Body of pancreas (tissue), 4 donors: ENCODE measurements at regions not wholly inside any gene's neighbourhood (a gene's known extent, or its start where the extent isn't known, plus 50 kb on each side); places are given as distances from the start of the nearest gene placed in this dataset.
"Not testable (repeated sequence)": the region's sequence is repeated elsewhere in the genome, so short reads cannot be mapped to it uniquely, and the experiment has no call there.

Source experiments
- POLR2A ChIP-seq, 3 donors: fragments of 450-650 bp; IDR thresholded peaks; one replicate each; pipeline ENCODE4 v1.6.1; 2016; ENCODE audit warnings: antibody characterized with exemption in 3 of 3, mild to moderate bottlenecking in 2 of 3
- TF ChIP-seq, protein P1 (sequence below), 7 experiments: fragments of 450-650 bp in 4 of 7; fragments of 200-600 bp in 3 of 7; sonication (generic) in 3 of 7; IDR thresholded peaks; one replicate each; pipeline ENCODE4 v1.5.1; 2016 to 2019; ENCODE audit warnings: antibody characterized with exemption in 7 of 7

GRCh38 chr6:28687309-28687981, 161.8 kb downstream of the GPX5 start:
- TF ChIP-seq POLR2A (IDR thresholded peaks at IDR 0.05), result not testable (repeated sequence)
- TF ChIP-seq, protein P1, sequence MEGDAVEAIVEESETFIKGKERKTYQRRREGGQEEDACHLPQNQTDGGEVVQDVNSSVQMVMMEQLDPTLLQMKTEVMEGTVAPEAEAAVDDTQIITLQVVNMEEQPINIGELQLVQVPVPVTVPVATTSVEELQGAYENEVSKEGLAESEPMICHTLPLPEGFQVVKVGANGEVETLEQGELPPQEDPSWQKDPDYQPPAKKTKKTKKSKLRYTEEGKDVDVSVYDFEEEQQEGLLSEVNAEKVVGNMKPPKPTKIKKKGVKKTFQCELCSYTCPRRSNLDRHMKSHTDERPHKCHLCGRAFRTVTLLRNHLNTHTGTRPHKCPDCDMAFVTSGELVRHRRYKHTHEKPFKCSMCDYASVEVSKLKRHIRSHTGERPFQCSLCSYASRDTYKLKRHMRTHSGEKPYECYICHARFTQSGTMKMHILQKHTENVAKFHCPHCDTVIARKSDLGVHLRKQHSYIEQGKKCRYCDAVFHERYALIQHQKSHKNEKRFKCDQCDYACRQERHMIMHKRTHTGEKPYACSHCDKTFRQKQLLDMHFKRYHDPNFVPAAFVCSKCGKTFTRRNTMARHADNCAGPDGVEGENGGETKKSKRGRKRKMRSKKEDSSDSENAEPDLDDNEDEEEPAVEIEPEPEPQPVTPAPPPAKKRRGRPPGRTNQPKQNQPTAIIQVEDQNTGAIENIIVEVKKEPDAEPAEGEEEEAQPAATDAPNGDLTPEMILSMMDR (IDR thresholded peaks at IDR 0.05), result not testable (repeated sequence)
